ENCODE measurements at regions not wholly inside any gene's neighbourhood (a gene's known extent, or its start where the extent isn't known, plus 50 kb on each side); places are given as distances from the start of the nearest gene placed in this dataset.
"Not testable (repeated sequence)": the region's sequence is repeated elsewhere in the genome, so short reads cannot be mapped to it uniquely, and the experiment has no call there.

DNA sequence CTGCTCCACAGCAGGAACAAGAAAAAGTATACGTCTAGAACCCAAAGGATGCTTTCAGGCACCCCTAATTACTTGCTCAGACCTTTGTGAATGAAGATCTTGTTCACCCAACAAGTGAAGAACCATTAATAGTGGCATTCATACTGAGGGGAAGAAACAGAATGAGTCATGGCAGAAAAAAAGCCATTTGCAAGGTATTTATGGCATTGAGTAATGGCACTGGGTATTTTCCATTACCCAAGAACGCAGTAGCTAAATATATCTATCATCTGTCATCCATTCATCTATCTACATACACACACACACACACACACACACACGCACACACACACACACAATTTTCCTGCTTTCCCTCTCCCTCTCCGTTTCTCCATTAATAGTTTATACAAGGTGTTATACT lies 56.4 kb upstream of the XIRP2 start:
- DNase-seq (ENCODE audit: low spot score) = no peak

DNA sequence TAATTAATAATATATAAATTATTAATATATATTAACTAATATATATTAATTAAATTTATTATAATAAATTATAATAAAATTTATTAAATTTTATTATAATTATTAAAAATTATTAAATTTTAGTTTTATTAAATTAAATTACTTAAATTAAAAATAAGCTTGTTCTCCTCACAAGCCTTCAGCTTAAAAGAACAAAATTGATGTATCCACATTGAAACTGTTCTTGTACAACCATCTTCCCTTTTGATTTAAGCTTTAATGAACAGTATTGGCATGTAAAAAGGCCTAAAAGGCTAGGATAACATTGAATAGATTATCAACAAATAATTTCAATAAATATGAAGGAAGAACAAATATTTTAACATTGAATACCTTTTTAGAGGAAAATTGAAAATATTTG lies 62.4 kb upstream of the XIRP2 start:
- no peak for DNase-seq (ENCODE audit: low spot score)

DNA sequence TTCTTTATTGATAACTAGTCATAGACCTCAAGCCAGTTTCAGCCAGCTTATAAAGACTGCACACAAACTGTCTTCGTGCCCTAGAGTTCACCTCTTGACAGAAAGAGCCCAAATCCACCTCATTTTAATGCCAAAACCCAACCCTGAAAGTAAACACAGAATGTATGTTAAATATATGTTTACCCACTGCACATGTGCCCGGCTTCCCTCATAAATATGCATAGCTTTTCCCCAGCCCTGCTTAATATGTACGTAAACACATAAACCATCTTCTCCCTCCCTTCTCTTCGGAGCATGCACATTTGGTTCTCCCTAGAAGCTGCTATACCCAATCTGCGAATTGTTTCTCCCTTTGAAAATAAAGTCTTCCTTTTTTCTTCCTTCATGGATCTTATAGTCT lies 73.9 kb upstream of the XIRP2 start:
- no peak for DNase-seq (ENCODE audit: low spot score)

DNA sequence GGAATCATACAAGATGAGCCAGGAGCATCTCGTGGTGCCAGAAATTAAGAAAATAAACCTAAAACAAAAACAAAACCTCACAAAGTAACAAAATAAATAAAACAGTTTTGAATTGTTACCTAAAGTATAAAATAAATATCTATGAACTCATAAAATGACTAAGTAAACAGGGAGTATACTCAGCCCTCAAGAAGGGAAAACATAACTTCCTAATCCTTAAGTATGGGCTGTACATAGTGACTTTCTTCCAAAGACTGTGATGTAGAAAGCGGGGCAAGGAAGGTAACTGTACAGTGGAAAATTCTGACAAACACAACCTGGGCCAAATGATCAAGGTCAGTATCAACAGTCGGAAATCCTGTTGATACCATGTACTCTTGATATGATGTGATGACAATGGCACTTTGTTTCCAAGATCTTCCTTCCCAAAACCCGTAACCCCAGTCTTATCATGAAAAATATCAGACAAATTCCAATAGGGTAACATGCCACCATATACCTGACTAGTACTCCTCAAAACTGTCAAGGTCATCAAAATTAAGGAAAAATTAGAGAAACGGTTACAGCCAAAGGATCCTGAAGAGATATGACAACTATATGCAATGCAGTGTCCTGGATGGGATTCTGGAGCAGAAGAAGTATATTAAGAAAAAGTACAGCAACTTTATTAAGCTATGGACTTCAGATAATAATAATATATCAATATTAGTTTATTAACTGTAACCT lies 76.0 kb upstream of the XIRP2 start:
- no peak for DNase-seq (ENCODE audit: low spot score)

DNA sequence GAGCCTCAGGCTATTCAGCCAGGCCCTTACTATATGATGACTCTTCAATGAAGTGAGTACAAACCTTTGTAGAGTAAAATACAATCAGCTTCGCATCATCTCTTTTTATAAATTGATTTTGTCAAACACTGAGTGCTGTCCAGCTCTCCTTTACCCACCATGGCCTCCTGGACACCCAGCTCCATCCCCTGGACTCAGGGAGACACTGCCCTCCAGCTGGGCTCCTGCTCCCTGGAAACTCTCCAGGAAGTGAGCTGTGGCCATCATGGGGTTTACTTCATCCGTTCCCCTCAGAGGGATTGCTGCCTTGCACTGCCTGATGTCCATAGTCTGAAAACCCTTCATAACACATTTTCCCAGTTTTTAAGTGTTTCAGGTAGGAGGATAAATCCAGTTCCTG lies 82.5 kb upstream of the XIRP2 start:
- DNase-seq (ENCODE audit: low spot score) = no peak

DNA sequence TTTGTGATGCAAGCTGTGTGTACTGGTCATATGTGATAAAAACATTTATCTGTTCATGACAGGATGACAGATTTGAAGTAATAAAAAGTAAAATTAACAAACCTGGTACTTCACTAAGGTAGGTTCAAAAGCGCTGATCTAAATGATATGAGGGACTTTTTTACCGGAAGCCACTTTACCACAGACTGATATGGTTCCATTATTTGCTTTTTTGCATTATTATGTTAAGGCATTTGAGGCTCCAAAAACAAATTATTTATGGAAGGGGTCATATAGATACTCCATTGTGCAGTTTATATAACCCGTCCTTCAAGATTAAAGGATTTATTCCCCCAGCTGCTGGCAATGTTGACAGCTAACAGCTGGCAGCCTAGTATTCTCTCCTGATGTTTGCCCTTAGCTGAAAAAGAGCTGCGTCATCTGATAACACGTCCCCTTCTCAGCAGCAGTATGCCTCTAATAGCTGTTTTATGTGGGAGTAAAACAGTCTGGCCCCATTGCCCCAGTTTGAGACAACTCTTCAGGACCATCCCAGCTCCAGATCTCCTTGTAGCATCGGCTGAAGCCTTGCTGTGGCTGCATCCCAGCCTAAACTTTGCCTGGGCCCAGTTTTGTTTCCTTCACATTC lies 84.8 kb upstream of the XIRP2 start:
- no peak for DNase-seq (ENCODE audit: low spot score)

DNA sequence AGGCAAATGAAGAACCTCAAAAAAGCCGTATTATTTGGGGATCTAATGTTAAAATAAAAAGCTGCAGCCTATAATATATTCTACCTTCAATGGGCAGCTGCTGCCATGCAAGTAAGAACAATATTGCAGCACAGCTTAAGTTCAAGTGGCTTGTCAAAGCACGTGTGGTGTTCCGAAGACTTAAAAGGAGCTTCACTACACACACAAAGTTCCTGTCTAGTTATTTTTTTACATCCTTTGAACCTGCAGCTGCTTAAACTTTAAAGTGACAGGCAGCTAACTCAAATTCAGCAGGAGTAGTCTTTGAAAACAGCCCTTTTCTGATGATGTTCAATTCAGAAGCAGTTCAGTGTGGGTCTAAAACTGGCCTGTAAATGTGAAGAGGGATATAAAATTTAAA lies 85.8 kb upstream of the XIRP2 start:
- no peak for DNase-seq (ENCODE audit: low spot score)

DNA sequence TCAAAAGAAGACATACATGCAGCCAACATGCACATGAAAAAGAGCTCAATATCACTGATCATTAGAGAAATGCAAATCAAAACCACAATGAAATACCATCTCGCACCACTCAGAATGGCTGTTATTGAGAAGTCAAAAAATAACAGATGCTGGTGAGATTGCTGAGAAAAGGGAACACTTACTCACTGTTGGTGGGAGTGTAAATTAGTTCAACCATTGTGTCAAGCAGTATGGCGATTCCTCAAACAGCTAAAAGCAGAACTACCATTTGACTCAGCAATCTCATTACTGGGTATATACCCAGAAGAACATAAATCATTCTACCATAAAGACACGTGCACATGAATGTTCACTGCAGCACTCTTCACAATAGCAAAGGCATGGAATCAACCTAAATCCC lies 95.5 kb upstream of the XIRP2 start:
- no peak for DNase-seq (ENCODE audit: low spot score)

DNA sequence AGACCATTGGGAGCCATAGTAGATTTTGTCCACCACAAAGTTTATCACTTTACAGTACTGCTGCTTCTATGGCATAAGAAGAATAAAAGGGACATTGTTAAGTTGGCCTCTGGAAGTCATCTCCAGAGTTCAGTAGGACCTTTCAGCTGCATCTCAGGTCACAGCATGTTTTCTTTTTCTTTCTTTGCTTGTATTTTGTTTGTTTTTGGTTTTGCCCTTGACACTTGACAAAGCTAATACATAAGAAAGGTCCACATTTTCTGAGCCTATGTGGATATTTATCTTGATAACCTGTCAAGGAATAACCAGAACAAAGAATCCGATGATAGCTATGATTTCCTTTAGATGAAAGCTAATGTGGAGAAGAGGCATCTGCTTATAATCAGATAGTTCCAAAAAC lies 101.6 kb upstream of the XIRP2 start:
- no peak for DNase-seq (ENCODE audit: low spot score)

DNA sequence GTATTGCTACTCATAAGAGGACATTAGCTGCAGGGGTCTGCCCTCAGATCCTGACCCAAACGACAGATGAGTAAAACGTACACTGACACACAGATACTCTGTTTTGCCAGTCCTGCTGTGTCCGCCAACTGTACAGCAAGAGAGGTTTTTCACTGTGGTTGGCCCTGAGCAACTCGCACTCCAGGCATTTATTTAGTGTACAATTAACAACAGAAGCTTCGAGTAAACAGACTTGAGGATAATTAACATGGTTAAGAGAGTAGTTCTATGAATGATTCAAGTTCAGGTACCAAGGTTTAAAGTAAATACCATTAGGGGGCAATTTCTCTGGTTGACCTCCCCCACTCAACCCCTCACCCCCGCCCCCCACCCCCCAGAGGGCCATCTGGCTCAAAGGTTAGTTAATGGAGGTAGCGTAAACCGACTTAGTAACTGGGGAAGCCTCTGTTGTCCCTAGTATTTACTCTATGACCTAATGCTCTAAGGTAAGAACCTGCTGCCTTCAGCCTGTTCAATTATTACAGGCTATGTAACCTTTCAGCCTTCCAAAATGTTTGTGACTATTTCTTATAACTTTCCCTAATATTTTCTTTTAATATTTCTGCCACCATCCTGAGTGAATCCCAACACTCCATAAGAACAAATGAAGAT lies 103.9 kb upstream of the XIRP2 start:
- no peak for DNase-seq (ENCODE audit: low spot score)

DNA sequence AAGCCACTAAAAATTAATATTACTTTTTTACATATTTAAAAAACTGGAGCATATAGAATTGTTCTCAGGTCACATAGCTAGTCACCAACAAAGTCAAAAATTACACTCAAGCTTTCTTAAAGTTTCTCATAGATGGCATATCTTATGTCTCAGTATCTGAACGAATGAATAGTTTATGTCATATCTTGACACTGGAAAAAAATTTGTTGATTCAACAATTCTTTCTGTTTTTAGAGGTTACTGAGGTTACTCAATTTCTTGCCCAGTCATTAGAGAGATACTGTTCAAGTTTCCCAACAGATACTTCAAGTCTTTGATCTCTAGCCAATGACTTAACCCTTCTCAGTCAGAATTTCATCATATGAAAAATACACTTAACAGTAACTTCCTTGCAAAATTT lies 113.1 kb upstream of the XIRP2 start:
- no peak for DNase-seq (ENCODE audit: low spot score)

DNA sequence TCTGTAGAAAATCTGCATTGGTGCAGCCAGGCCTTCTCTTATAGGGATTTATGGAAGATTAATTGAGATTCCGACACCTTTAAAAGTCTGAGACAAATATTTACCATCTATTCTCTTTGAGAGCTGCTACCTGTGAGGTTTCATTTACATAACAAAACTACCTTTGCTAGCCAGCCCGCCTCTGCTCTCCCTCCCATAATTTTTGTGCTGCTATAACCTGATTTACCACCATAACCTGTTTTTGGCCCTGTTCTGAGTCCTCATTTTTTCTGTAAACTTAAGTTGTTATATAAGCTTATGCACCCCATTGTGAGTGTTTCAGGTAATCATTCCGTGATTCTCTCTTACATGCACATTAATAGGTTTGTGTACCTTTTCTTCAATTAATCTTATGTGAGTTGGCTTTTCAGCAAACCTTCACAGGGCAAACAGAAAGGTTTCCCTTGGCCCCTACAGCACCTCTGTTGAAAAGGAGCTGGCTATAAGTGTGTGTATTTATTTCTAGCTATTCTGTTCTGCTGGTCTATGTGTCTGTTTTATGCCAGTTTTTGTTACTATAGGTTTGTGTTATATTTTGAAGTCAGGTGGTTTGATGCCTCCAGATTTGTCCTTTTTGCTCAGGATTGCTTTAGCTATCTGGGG lies 114.9 kb upstream of the XIRP2 start:
- no peak for DNase-seq (ENCODE audit: low spot score)

DNA sequence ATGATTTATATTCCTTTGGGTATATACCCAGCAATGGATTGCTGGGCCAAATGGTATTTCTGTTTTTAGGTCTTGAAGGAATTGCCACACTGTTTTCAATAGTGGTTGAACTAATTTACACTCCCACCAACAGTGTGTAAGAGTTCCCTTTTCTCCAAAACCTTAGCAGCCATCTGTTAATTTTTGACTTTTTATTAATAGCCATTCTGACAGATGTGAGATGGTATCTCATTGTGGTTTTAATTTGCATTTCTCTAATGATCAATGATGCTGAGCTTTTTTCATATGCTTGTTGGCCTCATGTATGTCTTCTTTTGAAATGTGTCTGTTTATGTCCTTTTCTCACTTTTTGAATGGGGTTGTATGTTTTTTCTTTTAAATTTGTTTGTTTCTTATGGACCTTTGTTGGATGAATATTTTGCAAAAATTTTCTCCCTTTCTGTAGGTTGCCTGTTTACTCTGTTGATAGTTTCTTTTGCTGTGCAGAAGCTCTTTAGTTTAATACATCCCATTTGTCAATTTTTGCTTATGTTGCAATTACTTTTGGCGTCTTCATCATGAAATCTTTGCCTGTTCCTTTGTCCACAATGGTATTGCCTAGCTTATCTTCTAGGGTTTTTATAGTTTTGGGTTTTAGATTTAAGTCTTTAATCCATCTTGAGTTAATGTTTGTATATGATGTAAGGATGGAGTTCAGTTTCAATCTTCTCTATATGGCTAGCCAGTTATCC lies 119.7 kb upstream of the XIRP2 start:
- DNase-seq (ENCODE audit: low spot score) = no peak

DNA sequence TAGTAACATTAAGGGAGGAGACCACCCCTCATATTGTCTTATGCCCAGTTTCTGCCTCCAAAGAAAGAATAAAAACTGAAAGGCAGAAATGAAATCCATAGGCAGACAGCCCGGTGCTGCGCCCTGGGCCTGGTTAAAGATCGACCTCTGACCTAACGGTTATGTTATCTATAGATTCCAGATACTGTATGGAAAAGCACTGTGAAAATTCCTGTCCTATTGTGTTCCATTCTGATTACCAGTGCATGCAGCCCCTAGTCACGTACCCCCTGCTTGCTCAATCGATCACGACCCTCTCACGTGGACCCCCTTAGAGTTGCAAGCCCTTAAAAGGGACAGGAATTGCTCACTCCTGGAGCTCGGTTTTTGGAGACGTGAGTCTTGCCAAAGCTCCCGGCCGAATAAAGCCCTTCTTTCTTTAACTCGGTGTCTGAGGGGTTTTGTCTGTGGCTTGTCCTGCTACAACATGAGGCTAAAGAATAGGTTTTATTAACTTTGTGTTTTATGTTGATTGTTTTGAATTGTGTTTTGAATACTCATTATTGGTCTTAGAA lies 121.4 kb upstream of the XIRP2 start:
- not testable (repeated sequence) for DNase-seq (ENCODE audit: low spot score)

DNA sequence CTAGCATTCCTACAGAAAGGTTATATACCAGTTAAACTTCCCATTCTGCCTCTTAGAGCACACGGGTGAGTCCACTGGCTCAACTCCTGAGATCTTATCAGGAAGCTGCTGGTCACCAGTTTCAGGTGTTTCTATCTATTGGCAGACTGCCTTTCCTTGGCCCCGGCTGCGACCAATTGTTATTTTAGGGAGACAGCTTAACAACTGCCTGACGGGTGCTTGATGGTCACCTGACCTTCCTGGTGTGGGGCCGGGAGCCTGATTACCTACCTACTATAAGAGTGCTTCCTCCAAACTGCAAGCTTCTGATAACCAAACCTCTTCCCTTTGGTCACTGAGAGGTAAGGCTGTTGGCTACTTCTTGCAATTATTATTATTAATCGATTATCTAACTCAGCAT lies 122.1 kb upstream of the XIRP2 start:
- DNase-seq (ENCODE audit: low spot score) = no peak

DNA sequence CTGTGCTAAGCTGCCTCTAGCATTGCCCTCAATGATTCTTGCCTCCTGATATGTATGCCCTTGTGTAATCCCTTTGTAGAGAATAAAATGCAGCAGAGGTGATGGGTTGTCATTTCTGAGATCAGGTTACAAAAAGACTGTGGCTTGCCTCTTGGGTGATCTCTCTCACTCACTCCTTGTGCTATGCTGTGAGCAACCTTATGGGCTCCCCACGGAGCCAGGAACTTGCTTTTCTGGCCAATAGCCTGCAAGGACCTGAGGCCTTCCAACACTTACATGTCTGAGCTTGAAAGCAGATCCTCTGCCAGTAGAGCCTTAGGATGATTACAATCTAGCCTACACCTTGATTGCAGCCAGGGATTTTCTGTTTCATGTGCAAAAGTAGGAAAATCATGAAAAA lies 123.1 kb upstream of the XIRP2 start:
- no peak for DNase-seq (ENCODE audit: low spot score)

DNA sequence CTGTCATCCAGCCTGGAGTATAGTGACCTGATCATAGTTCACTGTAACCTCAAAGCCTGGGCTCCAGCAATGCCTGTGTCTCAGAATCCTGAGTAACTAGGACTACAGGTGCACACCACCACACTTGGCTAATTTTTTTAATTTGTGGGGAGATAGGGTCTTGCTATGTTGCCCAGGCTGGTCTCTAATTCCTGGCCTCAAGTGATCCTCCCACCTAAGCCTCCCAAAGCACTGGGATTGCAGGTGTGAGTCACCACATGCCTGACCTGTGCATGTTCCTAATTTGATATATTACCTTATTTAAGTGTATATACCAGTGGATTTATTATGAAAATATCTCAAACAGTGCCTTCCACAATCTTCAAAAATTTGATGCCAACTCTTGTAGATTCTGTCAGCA lies 123.6 kb upstream of the XIRP2 start:
- DNase-seq (ENCODE audit: low spot score) = no peak

DNA sequence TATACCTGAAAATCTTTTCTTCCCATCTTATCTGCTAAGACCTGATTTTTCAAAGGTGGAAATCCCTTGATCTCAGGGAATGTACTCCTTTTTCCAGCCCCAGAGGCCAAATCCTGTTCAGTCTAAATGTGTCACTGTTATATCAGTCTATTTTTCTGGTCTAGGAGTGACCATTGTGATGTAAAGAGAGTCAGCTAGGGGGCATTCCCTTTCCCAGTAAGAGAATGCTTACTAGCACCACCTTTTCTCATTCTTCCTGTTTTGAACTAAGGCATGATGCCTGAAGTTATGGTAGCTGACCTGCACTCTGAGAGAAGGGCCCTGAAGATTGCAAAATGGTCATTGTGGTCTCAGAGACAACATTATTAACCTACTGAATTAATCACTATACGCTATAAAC lies 124.1 kb upstream of the XIRP2 start:
- DNase-seq (ENCODE audit: low spot score) = no peak

DNA sequence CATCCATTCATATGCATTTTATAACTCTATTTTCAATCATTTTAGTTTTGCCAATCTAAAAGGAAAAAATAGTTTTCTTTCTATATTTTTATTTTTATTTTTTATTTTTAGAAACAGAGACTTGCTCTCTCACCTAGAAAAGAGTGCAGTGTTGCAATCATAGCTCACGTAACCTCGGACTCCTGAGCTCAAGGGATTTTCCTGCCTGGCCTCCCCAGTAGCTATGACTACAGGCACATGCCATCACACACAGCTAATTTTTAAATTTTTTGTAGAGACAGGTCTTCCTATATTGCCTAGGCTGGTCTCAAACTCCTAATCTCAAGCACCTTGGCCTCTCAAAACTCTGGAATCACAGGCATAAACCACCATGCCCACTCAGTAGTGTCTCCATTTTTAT lies 125.5 kb upstream of the XIRP2 start:
- no peak for DNase-seq (ENCODE audit: low spot score)

DNA sequence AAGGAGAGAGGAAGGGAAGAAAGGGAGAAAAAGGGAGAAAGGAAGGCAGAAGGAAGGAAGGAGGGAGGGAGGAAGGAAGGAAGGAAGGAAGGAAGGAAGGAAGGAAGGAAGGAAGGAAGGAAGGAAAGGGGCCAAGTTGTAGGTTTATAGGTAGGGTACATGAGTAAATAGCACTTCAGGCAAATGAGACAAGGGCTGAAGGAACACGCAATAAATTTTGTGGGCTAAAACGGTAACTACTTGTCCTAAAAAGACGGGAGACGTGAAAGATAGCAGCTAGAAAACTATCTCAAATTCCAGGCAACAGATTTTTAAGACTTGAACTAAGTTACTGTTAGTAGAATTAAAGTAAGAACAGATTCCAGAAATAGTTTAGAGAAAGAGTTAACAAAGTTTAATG lies 129.3 kb upstream of the XIRP2 start:
- no peak for DNase-seq (ENCODE audit: low spot score)

DNA sequence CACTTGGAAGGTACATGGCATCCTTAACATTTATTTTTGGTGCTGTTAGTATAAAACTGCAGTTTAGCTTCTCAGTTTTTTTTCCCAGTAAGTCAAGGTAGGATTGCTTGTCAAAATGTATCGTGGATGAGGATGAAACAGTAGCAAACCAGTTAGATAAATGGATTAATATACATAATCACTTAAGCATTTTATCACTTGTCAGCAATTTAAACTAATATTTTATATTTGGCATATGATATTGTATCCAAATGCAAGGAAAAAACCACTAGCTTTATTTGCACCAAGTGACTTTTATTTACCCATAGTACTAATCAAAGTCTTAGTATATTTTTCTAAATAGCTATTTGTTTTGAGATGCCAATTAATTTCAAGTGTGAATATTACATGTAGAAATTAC lies 137.7 kb upstream of the XIRP2 start:
- DNase-seq (ENCODE audit: low spot score) = no peak

DNA sequence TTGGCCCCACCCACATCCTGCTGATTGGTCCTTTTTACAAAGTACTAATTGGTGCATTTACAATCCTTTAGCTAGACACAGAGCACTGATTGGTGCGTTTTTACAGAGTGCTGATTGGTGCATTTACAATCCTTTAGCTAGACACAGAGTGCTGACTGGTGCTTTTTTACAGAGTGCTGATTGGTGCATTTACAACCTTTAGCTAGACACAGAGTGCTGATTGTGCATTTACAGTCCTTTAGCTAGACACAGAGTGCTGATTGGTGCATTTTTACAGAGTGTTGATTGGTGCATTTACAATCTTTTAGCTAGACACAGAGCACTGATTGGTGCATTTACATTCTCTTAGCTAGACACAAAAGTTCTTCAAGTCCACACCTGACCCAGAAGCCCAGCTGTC lies 144.2 kb upstream of the XIRP2 start:
- DNase-seq (ENCODE audit: low spot score) = not testable (repeated sequence)
